H54 (cell line): ENCODE measurements at regions not wholly inside any gene's neighbourhood (a gene's known extent, or its start where the extent isn't known, plus 50 kb on each side); places are given as distances from the start of the nearest gene placed in this dataset.

Source experiments
- DNase-seq: peaks from one replicate; pipeline ENCODE4 v3.0.0; 2011; ENCODE audit warnings: low spot score, mixed read lengths; ENCODE audit not compliant: insufficient read length
- FAIRE-seq: peaks from 3 replicates; lab custom pipeline; 2011; peaks lifted over from hg19 to GRCh38; lab: Jason Lieb, UNC
- POLR2A ChIP-seq: IDR thresholded peaks from 2 replicates; pipeline ENCODE4 v1.6.1; 2011; ENCODE audit warnings: low read depth, mild to moderate bottlenecking, low read length

DNA sequence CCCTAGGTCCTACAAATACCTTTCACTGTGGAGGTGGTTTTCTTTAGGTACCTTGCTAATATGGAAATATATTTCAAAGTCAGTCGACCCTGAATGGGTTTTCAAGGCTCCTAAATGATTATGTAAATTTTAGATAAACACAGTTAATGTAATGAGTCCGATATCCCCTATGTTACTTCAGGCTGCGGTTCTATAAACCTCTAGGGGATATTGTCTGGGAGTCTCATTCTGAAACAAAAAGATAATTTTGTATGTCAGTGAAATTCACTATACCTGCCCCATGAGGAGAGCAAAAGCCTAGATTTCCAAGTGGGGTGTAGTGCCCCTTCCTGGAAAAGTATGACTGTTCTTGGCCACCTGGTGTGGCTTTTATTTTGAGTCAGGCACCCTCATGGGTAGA is 377.3 kb downstream of the ICE1 start:
- no peak for FAIRE-seq
- TF ChIP-seq POLR2A, result no peak

DNA sequence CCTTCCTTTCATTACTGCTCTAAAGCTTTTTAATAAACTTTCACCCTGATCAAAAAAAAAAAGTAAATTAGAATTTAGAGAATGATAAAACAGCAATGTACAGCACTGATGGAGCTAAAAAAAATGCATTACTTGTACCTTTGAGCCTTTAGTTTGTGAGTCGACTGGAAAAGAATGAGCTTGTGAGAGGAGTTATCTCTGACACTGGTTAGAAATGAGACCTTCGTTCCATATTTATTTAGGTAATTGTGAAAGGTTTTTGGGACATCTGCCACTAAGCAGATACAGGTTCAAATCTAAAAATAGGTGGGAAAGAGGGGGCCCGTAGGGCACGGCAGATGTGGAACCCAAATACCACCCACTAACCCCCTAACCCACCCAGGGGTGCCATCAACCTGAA is 376.8 kb downstream of the ICE1 start:
- FAIRE-seq (no peak), DNase-seq (no peak)
- no peak for TF ChIP-seq POLR2A

More for the DNA sequence above, 377.3 kb downstream of the ICE1 start:
- DNase-seq, result no peak

DNA sequence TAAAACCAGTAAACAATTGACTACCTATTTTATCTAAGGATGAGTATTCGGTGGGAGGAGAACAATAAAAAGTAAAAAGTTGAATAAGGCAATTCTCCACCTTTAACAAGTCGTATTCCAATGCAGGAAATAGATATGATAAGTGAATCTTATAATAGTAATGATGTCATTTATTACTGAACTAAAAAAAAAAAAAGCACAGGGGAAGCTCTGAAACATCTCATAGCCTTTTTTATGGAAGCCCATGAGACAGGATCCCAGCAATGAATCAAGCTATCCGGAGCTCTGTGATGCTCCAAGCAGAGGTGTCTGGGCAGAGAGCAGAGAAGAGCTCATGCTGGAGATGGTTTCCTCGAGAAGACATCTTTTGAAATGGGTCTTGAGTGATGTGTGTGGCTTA is 376.0 kb downstream of the ICE1 start:
- no peak for FAIRE-seq

DNA sequence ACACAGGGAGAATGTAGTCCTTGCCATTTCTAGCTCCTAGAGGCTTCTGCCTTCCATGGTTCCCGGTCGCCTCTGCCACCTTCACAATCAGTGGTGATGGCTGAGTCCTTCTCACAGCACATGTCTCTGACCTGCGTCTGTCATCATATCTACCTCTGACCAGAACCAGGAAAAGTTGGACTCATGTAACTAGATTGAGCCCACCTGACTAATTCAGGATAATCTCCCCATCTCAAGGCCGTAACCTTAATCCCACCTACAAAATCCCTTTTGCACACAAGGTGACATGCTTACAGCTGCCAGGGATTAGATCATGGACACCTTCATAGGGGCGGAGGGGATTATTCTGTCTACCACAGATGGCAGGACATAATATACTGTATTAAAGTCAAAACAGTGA is 375.6 kb downstream of the ICE1 start:
- no peak for FAIRE-seq
- DNase-seq, result no peak
- no peak for TF ChIP-seq POLR2A

More for the DNA sequence above, 376.0 kb downstream of the ICE1 start:
- DNase-seq, result no peak
- no peak for TF ChIP-seq POLR2A

DNA sequence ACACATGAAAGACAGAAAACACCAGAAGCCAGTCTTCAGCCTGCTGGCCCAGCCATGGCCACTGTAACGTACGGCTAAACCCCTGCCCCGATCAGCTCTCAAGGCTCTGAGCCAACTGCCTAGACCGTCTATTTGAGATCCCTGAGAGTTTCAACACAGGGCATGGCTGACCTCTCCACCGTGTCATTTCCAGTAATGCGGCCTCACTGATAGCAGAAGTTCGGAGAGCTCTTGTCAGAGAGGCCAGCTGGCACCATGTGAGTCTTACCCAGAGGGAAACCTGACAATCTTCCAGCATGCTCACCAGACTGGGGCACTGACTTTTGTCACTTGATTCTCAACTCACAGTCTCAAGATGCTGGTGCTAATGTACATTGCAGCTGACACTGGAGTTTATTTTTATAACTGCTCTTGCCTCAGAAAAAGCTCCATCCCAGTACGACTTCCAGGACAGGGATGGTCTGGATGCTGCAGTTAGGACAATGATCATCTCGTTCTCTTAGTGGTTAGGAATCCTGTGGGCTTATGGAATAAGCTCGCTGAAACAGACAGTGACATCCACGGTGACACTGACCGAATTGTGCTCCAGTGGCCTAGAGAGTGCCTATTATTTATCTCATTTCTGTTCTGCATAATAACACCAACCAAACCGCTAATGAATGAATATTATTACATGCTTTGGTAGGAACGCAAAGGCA is 372.7 kb downstream of the ICE1 start:
- TF ChIP-seq POLR2A, result no peak
- no peak for FAIRE-seq
- no peak for DNase-seq

DNA sequence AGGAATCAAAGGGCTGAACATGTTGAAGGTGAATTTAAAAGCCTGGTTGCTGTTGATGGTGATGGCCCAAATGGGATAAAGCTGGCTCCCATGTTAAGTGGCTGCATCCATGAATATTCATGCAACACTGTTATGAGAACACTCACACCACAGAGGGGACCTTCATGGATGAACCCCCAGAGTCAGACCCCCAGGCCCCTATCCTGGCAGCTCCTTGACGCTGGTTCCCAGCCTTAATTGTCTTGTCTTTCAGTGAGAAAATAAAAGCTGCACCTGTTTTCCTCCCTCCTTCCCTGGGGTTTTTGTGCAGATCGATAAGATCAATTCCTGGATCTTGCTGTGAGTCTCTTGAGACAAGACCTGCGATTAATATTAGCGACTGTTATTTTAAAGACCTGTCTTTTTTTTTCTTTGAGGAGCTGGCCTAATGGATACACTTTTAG is 371.7 kb downstream of the ICE1 start:
- no peak for FAIRE-seq
- no peak for DNase-seq
- no peak for TF ChIP-seq POLR2A

DNA sequence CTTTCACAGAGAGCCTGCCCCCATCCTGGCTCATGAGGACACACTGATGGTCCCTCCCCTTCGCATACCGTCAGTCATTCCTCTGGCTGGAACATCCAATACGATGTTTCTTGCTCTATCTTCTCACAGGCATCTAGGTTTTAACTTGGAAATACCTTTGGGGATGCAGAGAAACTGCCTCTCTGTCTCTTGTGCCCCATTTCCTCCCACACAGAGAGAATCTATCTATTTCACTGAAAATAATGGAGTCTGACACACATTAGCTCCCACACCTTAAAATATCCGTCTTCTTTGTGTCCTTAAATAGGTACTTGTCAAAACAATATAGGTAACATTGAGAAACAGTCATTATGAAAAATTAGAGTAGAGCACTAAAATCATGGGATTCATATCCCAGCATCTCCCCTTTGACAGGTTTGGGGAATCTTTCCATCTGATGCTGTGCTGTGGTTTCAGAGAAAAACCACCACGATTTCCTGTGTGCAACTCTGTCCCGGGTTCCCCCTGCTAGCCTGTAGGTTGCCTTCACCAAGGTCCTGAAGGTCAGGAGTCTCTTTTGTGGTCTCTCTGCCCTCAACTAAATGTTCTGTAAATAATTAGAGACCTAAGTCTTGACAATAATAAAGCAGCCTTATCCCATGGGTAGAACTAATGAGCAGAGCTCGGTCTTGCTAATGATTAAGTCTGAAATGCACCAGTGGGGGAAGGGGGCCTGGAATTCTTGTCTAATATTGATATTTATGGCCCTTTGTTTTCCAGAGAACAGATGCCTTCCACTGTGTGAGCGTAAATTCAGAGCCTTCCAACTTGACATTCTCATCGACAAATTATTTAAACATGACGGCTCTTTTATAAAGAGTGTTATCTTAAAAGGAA is 371.0 kb downstream of the ICE1 start:
- no peak for TF ChIP-seq POLR2A
- FAIRE-seq, result no peak
- no peak for DNase-seq

DNA sequence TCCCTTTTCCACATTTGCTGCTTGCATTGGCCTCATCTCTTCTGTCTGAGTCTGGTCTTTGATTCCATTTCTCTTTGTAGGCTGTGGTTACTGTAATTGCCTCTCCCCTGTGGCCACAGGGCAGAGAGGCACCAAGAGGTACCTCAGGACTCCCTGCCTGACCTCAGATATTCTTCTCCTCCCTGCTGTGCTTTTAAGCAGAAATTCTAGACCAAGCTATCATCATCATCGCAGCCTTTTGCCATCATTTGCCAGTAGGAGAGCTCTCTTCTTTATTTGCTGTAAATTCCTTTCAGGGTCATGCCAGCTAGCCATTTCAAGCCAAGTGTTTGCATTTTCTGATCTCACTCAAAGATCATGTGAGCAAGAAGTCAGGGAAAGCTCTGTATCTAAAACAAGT is 369.6 kb downstream of the ICE1 start:
- no peak for TF ChIP-seq POLR2A
- no peak for DNase-seq
- no peak for FAIRE-seq

DNA sequence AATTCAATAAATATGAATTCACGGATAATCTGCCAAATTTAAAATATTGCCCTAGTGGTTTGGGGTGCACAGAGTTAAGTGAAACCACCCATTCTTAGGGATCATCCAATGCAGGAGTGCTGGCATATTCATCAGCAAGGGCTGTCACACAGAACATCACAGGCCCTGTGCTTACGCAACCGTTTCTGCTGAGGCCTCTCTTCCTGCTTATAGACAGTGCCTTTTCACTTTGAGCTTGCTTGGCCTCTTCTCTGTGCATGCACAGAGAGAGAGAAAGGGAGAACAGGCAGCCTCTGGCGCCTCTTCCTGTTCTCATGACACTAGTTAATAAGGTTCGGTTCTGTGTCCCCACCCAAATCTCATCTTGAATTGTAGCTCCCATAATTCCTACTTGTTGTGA is 366.3 kb downstream of the ICE1 start:
- DNase-seq, result no peak
- no peak for FAIRE-seq
- TF ChIP-seq POLR2A, result no peak

DNA sequence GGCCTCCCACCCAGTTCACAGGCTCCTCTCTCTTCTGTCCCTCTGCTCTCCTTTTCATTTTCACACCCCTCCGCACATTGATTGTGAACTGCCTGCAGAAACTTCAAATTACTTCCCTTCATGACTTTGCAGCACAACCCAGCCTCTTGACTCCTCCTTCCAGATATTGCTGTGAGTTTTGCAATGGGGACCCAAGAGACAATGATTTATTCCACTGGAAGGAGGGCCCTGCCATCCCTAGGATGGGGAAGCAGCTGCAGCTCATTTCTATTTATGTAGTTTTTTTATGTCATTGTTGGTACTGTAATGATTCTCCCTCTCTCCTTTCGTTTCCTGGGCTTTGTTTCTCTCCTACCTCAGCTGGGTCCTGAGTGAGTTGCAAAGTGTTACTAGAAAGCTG is 364.9 kb downstream of the ICE1 start:
- TF ChIP-seq POLR2A, result no peak
- no peak for FAIRE-seq
- DNase-seq, result no peak

DNA sequence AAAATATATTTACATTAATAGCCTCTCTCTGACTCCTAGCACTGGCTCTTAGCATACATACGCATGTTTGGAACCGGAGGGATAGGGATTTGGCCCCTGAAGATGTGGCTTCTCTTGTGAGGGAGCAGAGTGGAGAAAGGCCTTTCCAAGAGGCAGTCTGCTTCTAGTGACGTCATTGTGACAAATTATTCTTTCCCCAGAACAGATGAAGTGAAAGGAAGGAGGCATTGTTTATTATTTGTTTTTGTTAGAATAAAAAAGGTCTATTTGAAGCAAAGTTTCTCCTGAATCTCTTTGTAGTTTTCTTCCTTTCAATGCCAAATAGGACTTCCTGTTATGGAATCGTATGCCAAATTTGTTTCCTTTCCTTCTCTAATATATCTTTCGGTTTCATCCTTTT is 361.6 kb downstream of the ICE1 start:
- FAIRE-seq, result no peak
- no peak for TF ChIP-seq POLR2A
- no peak for DNase-seq

DNA sequence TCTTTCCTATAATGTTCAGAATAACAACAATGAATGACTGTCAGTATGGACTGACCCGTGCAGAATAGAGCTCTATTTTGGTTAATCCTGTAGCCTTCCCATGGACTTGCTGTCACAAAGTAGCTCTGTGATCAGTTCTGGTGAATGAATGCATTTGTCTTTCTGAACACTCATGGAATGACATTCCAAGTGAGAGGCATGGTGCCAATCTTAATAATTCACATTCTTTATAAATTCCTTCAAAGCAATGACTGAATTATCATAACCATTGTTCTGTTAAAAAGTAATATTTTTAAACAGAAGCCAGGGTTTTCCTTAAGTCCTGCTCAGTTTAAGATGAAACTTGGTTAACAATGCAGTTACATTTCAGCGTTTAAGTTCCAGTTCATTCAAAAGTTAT is 360.5 kb downstream of the ICE1 start:
- DNase-seq (no peak), FAIRE-seq (no peak)
- no peak for TF ChIP-seq POLR2A

DNA sequence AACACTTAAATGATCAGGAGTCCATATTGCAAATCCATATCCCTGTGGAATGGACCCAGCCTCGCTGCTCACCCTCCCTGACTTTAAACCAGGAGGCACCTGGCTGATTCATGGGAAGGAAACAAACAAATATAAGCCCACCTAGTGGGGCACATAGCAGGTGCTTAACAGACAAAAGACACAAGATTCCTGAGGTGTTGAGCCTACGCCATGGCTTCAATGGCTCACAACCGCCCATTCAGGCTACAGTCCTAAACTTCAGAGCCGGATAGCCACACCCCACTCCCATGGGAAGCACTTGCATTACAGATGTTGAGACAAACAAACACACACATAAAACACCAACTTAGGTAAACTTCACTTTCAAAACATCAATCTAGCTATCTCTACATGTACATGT is 359.9 kb downstream of the ICE1 start:
- FAIRE-seq, result no peak
- no peak for DNase-seq
- TF ChIP-seq POLR2A, result no peak

DNA sequence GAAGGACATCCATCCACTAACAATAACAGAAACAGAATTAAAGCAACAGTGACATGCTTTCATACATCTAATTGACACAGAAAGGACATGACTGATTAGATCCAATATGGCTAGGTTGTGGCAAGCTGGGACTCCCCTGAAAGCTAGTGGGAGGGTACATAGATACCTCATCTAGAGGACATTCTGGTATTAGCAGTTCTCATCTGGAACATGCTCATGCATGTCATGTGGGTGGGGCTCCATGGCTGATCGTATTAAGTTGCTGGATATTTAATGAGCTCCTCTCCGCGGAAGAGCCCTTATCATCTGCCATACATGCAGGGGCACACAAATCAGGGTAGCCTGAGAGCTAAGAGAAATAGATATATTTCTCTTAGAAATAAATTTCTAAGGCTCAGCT is 358.9 kb downstream of the ICE1 start:
- DNase-seq (no peak), FAIRE-seq (no peak)
- no peak for TF ChIP-seq POLR2A
